Heart left ventricle (tissue), 16 donors: ENCODE measurements at regions not wholly inside any gene's neighbourhood (a gene's known extent, or its start where the extent isn't known, plus 50 kb on each side); places are given as distances from the start of the nearest gene placed in this dataset.

Experiments
- ATAC-seq, 4 donors: fragments of 200-7000 bp; cut with Tn5 transposase; one replicate each; pipeline ENCODE4 v1.9.1; 2020 to 2022; ENCODE audit warnings: moderate library complexity in 4 of 4, mild to moderate bottlenecking in 3 of 4, moderate number of reproducible peaks in 1 of 4
- DNase-seq, 5 donors: peaks; one replicate each; pipeline ENCODE4 v3.0.0-alpha.2; 2020
- H3K27ac ChIP-seq, 12 donors: fragments of 200-600 bp; sonication (generic) in 4 of 12; one replicate each; pipeline versions ENCODE4 v1.5.0 to v1.8.0; 2016 to 2022; ENCODE audit warnings: mild to moderate bottlenecking in 2 of 12
- H3K27me3 ChIP-seq, 9 donors: fragments of 200-600 bp; sonication (generic) in 2 of 9; one replicate each; pipeline versions ENCODE4 v1.5.1 to v1.8.0; 2016 to 2022; ENCODE audit warnings: mild to moderate bottlenecking in 3 of 9
- H3K36me3 ChIP-seq, 9 donors: fragments of 200-600 bp; sonication (generic) in 2 of 9; one replicate each; pipeline versions ENCODE4 v1.5.0 to v1.8.0; 2018 to 2022; ENCODE audit warnings: mild to moderate bottlenecking in 2 of 9
- H3K4me1 ChIP-seq, 12 donors: fragments of 200-600 bp; sonication (generic) in 4 of 12; one replicate each; pipeline versions ENCODE4 v1.5.0 to v1.8.0; 2016 to 2022; ENCODE audit warnings: mild to moderate bottlenecking in 3 of 12
- H3K4me3 ChIP-seq, 12 donors: fragments of 200-600 bp; sonication (generic) in 4 of 12; one replicate each; pipeline versions ENCODE4 v1.5.0 to v1.8.0; 2017 to 2022; ENCODE audit warnings: mild to moderate bottlenecking in 9 of 12, moderate library complexity in 4 of 12
- H3K9me3 ChIP-seq, 12 donors: fragments of 200-600 bp; sonication (generic) in 4 of 12; one replicate each; pipeline versions ENCODE4 v1.5.0 to v1.8.0; 2016 to 2022; ENCODE audit warnings: mild to moderate bottlenecking in 1 of 12
- POLR2A ChIP-seq, 2 donors: fragments of 450-650 bp; IDR thresholded peaks; one replicate each; pipeline ENCODE4 v1.6.1; 2017; ENCODE audit warnings: antibody characterized with exemption in 2 of 2, mild to moderate bottlenecking in 2 of 2, moderate library complexity in 2 of 2
- WGBS, 4 donors: extraction: QIAGEN DNeasy Blood & Tissue Kit in 2 of 4; methylation state at CpG; one replicate each; pipeline versions ENCODE4 v1.1.5 to v1.1.7; 2013 to 2018; 5-methylcytosine and 5-hydroxymethylcytosine counted together
- intact Hi-C, 10 donors: fragments of 100-400 bp; cut with DNase I; formaldehyde crosslinking; loops; one replicate each; pipeline versions ENCODE4 v1.11.1 to v1.14.2; 2022
- TF ChIP-seq, protein P1 (sequence below), 12 donors: fragments of 200-600 bp; sonication (generic) in 4 of 12; IDR thresholded peaks; one replicate each; pipeline versions ENCODE4 v1.5.0 to v1.8.0; 2018 to 2022; ENCODE audit warnings: antibody characterized with exemption in 12 of 12, mild to moderate bottlenecking in 5 of 12
- donor health status: ischemic (EF 13 %, LVEDD 7.1; RV severe dilation, severe dysfunction).
- donor health status: healthy with polysubstance abuse.
- donor health status: DM: no; HTN: yes; CAD: no.
- donor health status: DM: no; HTN: no; CAD: no.
- donor health status: ischemic (EF 25% LVEDD 6.9; RV normal size, moderate dysfunction).
- donor health status: ischemic (EF 25% LVEDD 5.7; RV mildly dilated, moderate dysfunction).
- donor health status: healthy.
- donor health status: DM: yes; HTN: yes; CAD: no.
- donor health status: ischemic (EF 35%, LVEDD 5.7; RV mildly dilated, moderate dysfunction).
- donor health status: nonischemic (EF 11% LVEDD 7.7; RV severe dilation, severe dysfunction).
- donor health status: DM: yes; HTN: yes; CAD: no.
- donor health status: PGD.
- donor health status: ischemic (EF 29% LVEDD 5.4; RV normal size, mild dysfunction).
- donor health status: nonischemic (EF 23%, LVEDD 6.1; RV moderate dilation, normal function).

DNA sequence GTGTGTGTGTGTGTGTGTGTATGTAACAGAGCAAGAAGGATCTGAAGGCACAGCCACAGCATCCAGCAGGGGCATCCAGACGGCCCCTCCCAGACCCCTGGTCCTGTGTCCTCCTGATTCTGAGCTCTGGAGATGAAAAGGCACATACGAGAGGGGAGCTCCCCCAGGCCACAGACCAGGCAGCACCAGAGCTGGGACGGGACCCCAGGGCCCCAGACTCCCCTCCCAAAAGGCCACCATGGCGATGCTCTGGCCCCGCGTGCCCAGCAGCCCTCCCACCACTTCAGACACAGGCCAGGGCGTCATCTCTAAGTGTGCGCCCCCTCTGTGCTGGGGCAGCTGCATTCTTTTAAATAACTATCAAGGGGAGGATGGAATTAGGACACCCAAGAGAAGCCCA is 245.8 kb downstream of the MATN1 start:
- DNase-seq (no peak), ATAC-seq (no peak)
- Histone ChIP-seq H3K4me3 (no peak overlapping the region), H3K4me1 (no peaks in the 10 kb centered on the region), H3K36me3 (no peaks in the 10 kb centered on the region), H3K27ac (no peak overlapping the region), H3K9me3 (peaks cover 0 to 23% (median 12%) of the 10 kb centered on the region in 12 donors), H3K27me3 (peaks cover 0 to 4% (median 0%) of the 10 kb centered on the region in 9 donors)
- TF ChIP-seq, protein P1, sequence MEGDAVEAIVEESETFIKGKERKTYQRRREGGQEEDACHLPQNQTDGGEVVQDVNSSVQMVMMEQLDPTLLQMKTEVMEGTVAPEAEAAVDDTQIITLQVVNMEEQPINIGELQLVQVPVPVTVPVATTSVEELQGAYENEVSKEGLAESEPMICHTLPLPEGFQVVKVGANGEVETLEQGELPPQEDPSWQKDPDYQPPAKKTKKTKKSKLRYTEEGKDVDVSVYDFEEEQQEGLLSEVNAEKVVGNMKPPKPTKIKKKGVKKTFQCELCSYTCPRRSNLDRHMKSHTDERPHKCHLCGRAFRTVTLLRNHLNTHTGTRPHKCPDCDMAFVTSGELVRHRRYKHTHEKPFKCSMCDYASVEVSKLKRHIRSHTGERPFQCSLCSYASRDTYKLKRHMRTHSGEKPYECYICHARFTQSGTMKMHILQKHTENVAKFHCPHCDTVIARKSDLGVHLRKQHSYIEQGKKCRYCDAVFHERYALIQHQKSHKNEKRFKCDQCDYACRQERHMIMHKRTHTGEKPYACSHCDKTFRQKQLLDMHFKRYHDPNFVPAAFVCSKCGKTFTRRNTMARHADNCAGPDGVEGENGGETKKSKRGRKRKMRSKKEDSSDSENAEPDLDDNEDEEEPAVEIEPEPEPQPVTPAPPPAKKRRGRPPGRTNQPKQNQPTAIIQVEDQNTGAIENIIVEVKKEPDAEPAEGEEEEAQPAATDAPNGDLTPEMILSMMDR (IDR thresholded peaks at IDR 0.05), result no peak
- WGBS, 4 donors, result 73 to 83% (median 76%) methylated on average over 7 to 8 of the region's 8 CpGs
- intact Hi-C loops, result no loop called here

DNA sequence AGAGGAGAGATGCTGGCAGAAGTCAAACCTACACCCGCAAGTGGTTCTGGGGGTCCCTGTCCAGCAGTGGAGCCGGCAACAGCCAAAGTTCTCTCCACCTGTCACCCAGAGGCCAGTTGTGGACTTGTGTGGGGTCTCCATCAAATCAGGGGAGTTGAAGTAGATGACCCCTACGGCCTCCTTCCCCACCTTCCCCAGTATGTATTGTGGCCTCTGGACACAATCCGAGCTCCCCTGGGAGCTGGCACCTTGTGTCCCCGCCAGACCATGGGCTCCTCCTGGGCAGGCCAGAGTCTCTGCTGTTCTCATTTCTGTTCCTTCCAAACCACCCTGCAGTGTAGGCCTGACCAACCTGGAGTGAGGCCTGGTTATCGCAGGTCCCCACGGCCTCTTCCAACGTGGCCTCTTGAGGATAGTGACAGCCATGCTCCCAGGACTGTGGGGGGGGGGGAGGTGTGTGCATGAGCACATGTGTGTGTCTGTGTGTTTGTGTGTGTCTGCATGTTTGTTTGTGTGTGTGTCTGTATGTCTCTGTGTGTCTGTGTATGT is 246.4 kb downstream of the MATN1 start:
- DNase-seq (no peak), ATAC-seq (no peak)
- Histone ChIP-seq H3K9me3 (peaks cover 0 to 17% (median 10%) of the 10 kb centered on the region in 12 donors), H3K4me3 (no peak overlapping the region), H3K27me3 (peaks cover 0 to 4% (median 0%) of the 10 kb centered on the region in 9 donors), H3K27ac (no peak overlapping the region), H3K36me3 (no peaks in the 10 kb centered on the region), H3K4me1 (no peaks in the 10 kb centered on the region)
- intact Hi-C loops, result no loop called here
- no peak for TF ChIP-seq POLR2A (IDR thresholded peaks at IDR 0.05)
- TF ChIP-seq, protein P1 (IDR thresholded peaks at IDR 0.05), result no peak
- WGBS, 4 donors, result 81 to 94% (median 87%) methylated on average over 4 to 8 of the region's 8 CpGs

- H3K4me1 ChIP-seq, result no peaks in the 10 kb centered on the region
- no peak for TF ChIP-seq POLR2A (IDR thresholded peaks at IDR 0.05)
- TF ChIP-seq, protein P1 (IDR thresholded peaks at IDR 0.05), result no peak
These were observed 246.9 kb downstream of the MATN1 start for GRCh38 chr1:30476476-30476875.

DNA sequence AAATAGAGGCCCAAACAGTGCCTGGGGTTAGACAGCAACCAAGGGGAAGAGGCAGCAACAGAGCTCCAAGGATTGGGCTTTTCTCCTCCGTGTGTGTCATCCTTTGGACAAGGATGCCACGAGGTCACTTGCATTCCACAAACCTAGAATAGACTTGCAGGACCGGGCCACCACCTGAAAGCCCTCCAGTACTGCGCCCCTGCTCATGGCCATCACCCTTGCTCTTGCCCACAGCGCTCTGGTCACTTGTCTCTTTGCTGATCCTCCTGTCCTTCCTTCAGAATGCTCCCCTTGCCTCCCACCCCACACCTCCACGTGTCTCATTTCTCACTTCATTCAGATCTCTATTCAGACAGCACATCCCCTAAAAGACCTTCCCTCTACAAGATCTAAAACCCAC is 247.4 kb downstream of the MATN1 start:
- intact Hi-C loops, result no loop called here
- TF ChIP-seq, protein P1 (IDR thresholded peaks at IDR 0.05), result no peak
- no peak for TF ChIP-seq POLR2A (IDR thresholded peaks at IDR 0.05)
- no peaks in the 10 kb centered on the region for H3K36me3 ChIP-seq
- 64 to 69% (median 68%) methylated on average over 6 of the region's 6 CpGs for WGBS, 4 donors
- ATAC-seq (no peak), DNase-seq (no peak)
- H3K4me3 ChIP-seq, result no peak overlapping the region
- no peak overlapping the region for H3K27ac ChIP-seq
- no peaks in the 10 kb centered on the region for H3K4me1 ChIP-seq
- H3K9me3 ChIP-seq, result peaks cover 0 to 7% (median under 1%) of the 10 kb centered on the region in 12 donors
- peaks cover 0 to 4% (median 0%) of the 10 kb centered on the region in 9 donors for H3K27me3 ChIP-seq

More at GRCh38 chr1:30476476-30476875, 246.9 kb downstream of the MATN1 start:
- WGBS, 4 donors, result 54 to 61% (median 56%) methylated on average over 6 of the region's 6 CpGs
- Histone ChIP-seq H3K9me3 (peaks cover 0 to 12% (median 6%) of the 10 kb centered on the region in 12 donors), H3K36me3 (no peaks in the 10 kb centered on the region), H3K27me3 (peaks cover 0 to 4% (median 0%) of the 10 kb centered on the region in 9 donors), H3K27ac (no peak overlapping the region), H3K4me3 (no peak overlapping the region)
- ATAC-seq (no peak), DNase-seq (no peak)
- intact Hi-C loops, result no loop called here
